K562 (cell line): ENCODE measurements at regions not wholly inside any gene's neighbourhood (a gene's known extent, or its start where the extent isn't known, plus 50 kb on each side); places are given as distances from the start of the nearest gene placed in this dataset. TPM values are rescaled to one million over a fixed set of nuclear protein-coding genes. Genes with fewer than 3 reads are reported as not detected.

Experiments
- CC2D1A ChIP-seq: fragments of 450-650 bp; IDR thresholded peaks from 2 replicates; pipeline ENCODE4 v1.6.1; 2017; ENCODE audit warnings: mild to moderate bottlenecking
- ELF2 ChIP-seq: fragments of 250-450 bp; sonication (Bioruptor Pico); IDR thresholded peaks from 2 replicates; pipeline ENCODE4 v1.5.0; 2021; ENCODE audit warnings: mild to moderate bottlenecking
- HDAC6 ChIP-seq: IDR thresholded peaks from 2 replicates; pipeline ENCODE4 v1.6.1; 2012; ENCODE audit warnings: low read depth, mild to moderate bottlenecking, control low read depth, inconsistent platforms, low read length, moderate library complexity
- ZNF184 ChIP-seq: sonication (generic); formaldehyde crosslinking; IDR thresholded peaks from 2 replicates; pipeline ENCODE4 v1.5.0; 2020; ENCODE audit warnings: missing genetic modification reagents
- small RNA-seq: library from RNA; depleted of rRNA; stranded (forward); fragments of <200 nt; gene quantifications from one replicate; pipeline ENCODE3, GENCODE V24; 2014
- TF ChIP-seq, protein P1 (sequence below): fragments of 450-650 bp; IDR thresholded peaks from 2 replicates; pipeline ENCODE4 v1.6.1; 2017; ENCODE audit warnings: mild to moderate bottlenecking, moderate library complexity

DNA sequence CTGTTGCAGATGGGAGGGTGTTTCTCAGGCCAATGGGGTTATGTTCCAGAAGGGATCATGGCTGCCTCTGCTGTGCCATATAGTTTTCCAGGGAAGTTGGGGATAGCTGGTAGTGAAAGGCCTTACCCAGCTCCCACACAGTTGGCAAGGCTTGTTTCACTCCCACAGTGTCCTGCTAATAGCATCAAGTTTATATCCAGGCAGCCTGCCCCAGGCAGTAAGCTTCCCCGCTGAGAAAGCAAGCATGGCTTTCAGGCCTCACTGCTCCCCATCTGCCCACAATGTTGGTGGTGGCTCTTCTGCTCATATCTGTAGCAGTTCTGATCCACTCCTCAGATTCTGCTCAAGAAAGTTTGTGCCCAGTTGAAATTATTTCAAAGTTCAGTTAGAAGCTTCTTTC, 50.9 kb upstream of the DCBLD2 start (continued):
- TF ChIP-seq CC2D1A = no peak
- TF ChIP-seq HDAC6 = no peak
- TF ChIP-seq ELF2 (CRISPR knock-in tag) = no peak
- no peak for TF ChIP-seq ZNF184 (CRISPR knock-in tag)
- TF ChIP-seq, protein P1, sequence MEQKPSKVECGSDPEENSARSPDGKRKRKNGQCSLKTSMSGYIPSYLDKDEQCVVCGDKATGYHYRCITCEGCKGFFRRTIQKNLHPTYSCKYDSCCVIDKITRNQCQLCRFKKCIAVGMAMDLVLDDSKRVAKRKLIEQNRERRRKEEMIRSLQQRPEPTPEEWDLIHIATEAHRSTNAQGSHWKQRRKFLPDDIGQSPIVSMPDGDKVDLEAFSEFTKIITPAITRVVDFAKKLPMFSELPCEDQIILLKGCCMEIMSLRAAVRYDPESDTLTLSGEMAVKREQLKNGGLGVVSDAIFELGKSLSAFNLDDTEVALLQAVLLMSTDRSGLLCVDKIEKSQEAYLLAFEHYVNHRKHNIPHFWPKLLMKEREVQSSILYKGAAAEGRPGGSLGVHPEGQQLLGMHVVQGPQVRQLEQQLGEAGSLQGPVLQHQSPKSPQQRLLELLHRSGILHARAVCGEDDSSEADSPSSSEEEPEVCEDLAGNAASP = no peak

Small RNA genes lying in the stretch of these regions (small RNA-seq; reads per million reads assigned to genes)
- not detected for gene AC107297.1
- not detected for gene RF00066
